ENCODE measurements at regions not wholly inside any gene's neighbourhood (a gene's known extent, or its start where the extent isn't known, plus 50 kb on each side); places are given as distances from the start of the nearest gene placed in this dataset.

GRCh38 chr6:14856177-14856576 lies 389.7 kb upstream of the JARID2 start:
- Histone ChIP-seq H2BK15ac (ENCODE audit: low read depth, low read length) (no peak overlapping the region), H3T11ph (ENCODE audit: low read length) (no peak overlapping the region), H3K56ac (ENCODE audit: insufficient read length, low read depth, low read length) (no peak overlapping the region), H3K79me2 (ENCODE audit: insufficient read depth, low read length) (no peaks in the 10 kb centered on the region), H4K91ac (ENCODE audit: insufficient read length, low read depth, low read length) (no peak overlapping the region), H3K79me1 (ENCODE audit: insufficient read depth, low read depth, low read length, poor library complexity, severe bottlenecking) (no peaks in the 10 kb centered on the region), H4K5ac (ENCODE audit: insufficient read length, low read depth, low read length) (no peak overlapping the region), H2BK5ac (ENCODE audit: insufficient read length, low read length) (no peak overlapping the region), H3K23ac (ENCODE audit: insufficient read length, low read depth, low read length) (no peak overlapping the region), H4K20me1 (ENCODE audit: control insufficient read depth, insufficient read depth, insufficient read length) (no peaks in the 10 kb centered on the region), H3K9ac (ENCODE audit: extremely low read depth, insufficient read length, low read length) (no peak overlapping the region), H3K23me2 (ENCODE audit: insufficient read length, low read depth, low read length, poor library complexity, severe bottlenecking) (no peaks in the 10 kb centered on the region), H2BK12ac (ENCODE audit: insufficient read length, low read depth, low read length) (no peak overlapping the region), H3K14ac (ENCODE audit: insufficient read depth, low read length) (no peak overlapping the region), H2BK20ac (ENCODE audit: low read depth, low read length, poor library complexity, severe bottlenecking) (no peak overlapping the region), H3K4me2 (ENCODE audit: insufficient read depth, insufficient read length, low read length) (no peak overlapping the region), H3K27me3 (ENCODE audit: insufficient read depth, low read length) (no peaks in the 10 kb centered on the region), H2BK120ac (ENCODE audit: low read depth, low read length, poor library complexity, severe bottlenecking) (no peak overlapping the region), H2AK5ac (ENCODE audit: insufficient read length, low read length) (no peak overlapping the region), H3K27ac (ENCODE audit: insufficient read length, low read depth, low read length) (no peak overlapping the region), H4K8ac (replicated peaks; ENCODE audit: insufficient read length, low read depth, low read length) (no peak overlapping the region), H3K4ac (ENCODE audit: low read depth, low read length) (no peak overlapping the region), H3K9me3 (ENCODE audit: control insufficient read depth, low read depth, low read length) (no peaks in the 10 kb centered on the region), H3K18ac (ENCODE audit: insufficient read length, low read depth, low read length) (no peak overlapping the region), H3K4me1 (ENCODE audit: insufficient read depth, low read length) (peaks cover 5% of the 10 kb centered on the region; the same call in 1 of the 2 replicates), H2AFZ (ENCODE audit: low read length) (no peak overlapping the region)
- H3K9me3 Mint-ChIP-seq, result no peaks in the 10 kb centered on the region
- TF ChIP-seq CTCF (conservative IDR thresholded peaks at IDR 0.05), result no peak
- no peak overlapping the region for H3K4me3 Mint-ChIP-seq
- H3K4me1 Mint-ChIP-seq, result peaks cover 30 to 33% of the 10 kb centered on the region in 2 experiments
- no peak overlapping the region; a peak in 1 of 7 replicates for H3K27ac Mint-ChIP-seq
- DNase-seq, result no peak
- H3K36me3 Mint-ChIP-seq (ENCODE audit: insufficient read depth in 1 of 3, low read depth in 3 of 3), result no peaks in the 10 kb centered on the region; a peak in 3 of 7 replicates
- no CpG with 5 or more reads among the region's 7 CpGs for WGBS (ENCODE audit: extremely low coverage, insufficient read length, low lambda C conversion rate)
- H3K27me3 Mint-ChIP-seq (ENCODE audit: low read depth), result 0 out of 2 replicates have a peak, but pooled peaks cover 2% of the 10 kb centered on the region
